HCT116 (cell line): ENCODE measurements at regions not wholly inside any gene's neighbourhood (a gene's known extent, or its start where the extent isn't known, plus 50 kb on each side); places are given as distances from the start of the nearest gene placed in this dataset.

Experiments used
- CEBPB ChIP-seq: IDR thresholded peaks from 2 replicates; pipeline ENCODE4 v1.6.1; 2012; ENCODE audit warnings: low read depth
- ELF1 ChIP-seq: IDR thresholded peaks from 2 replicates; pipeline ENCODE4 v1.6.1; 2012; ENCODE audit warnings: low read depth, borderline replicate concordance
- EZH2 ChIP-seq: fragments of 200-600 bp; sonication (generic); IDR thresholded peaks from 2 replicates; pipeline ENCODE4 v1.6.1; 2017; ENCODE audit warnings: antibody characterized with exemption, mixed run types
- POLR2A ChIP-seq: IDR thresholded peaks from 2 replicates; pipeline ENCODE4 v1.7.0; 2011; ENCODE audit warnings: borderline replicate concordance; ENCODE audit not compliant: insufficient read depth, insufficient read length; ENCODE audit errors: extremely low read depth
- POLR2AphosphoS5 ChIP-seq: IDR thresholded peaks from 2 replicates; pipeline ENCODE4 v1.6.1; 2011; ENCODE audit warnings: mild to moderate bottlenecking, low read depth, low read length, moderate library complexity
- SP1 ChIP-seq: IDR thresholded peaks from 2 replicates; pipeline ENCODE4 v1.6.1; 2012; ENCODE audit warnings: low read depth
- YY1 ChIP-seq: IDR thresholded peaks from 2 replicates; pipeline ENCODE4 v1.6.1; 2011; ENCODE audit warnings: low read length, low read depth, moderate library complexity, mild to moderate bottlenecking; ENCODE audit not compliant: insufficient replicate concordance; ENCODE audit errors: extremely low read depth
- ZFX ChIP-seq: fragments of 450-650 bp; IDR thresholded peaks from 2 replicates; pipeline ENCODE4 v1.6.1; 2017
- TF ChIP-seq, protein P1 (sequence below), 3 experiments: fragments of 200-600 bp in 1 of 3; sonication (generic) in 1 of 3; IDR thresholded peaks in 2 of 3; conservative IDR thresholded peaks in 1 of 3; 2 replicates each; pipeline ENCODE4 v1.5.1; 2012 to 2017; ENCODE audit warnings: low read depth in 2 of 3, low read length in 2 of 3, antibody characterized with exemption in 1 of 3, borderline replicate concordance in 1 of 3, control low read depth in 1 of 3, mild to moderate bottlenecking in 1 of 3, mixed read lengths in 1 of 3, mixed run types in 1 of 3, moderate library complexity in 1 of 3; ENCODE audit not compliant: insufficient read depth in 1 of 3

DNA sequence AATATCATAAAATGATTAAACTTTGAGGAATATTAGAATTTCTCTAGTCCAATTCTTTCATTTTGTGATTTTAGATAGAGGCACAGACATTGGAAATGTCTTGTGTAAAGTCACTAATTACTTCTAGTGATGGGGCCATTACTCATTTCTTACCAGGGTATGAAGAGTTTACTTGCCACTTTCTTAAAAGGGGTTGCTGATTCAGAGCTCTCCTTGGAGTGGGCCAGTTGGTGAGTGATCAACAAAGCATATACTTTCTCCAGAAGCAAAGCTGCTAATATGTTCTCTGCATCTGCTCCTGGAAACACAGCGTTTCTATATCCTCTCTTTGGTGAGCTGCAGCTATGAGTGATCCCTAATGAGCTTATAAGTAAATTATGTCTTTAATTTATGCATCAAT, 408.9 kb upstream of the LRATD1 start:
- TF ChIP-seq, protein P1, sequence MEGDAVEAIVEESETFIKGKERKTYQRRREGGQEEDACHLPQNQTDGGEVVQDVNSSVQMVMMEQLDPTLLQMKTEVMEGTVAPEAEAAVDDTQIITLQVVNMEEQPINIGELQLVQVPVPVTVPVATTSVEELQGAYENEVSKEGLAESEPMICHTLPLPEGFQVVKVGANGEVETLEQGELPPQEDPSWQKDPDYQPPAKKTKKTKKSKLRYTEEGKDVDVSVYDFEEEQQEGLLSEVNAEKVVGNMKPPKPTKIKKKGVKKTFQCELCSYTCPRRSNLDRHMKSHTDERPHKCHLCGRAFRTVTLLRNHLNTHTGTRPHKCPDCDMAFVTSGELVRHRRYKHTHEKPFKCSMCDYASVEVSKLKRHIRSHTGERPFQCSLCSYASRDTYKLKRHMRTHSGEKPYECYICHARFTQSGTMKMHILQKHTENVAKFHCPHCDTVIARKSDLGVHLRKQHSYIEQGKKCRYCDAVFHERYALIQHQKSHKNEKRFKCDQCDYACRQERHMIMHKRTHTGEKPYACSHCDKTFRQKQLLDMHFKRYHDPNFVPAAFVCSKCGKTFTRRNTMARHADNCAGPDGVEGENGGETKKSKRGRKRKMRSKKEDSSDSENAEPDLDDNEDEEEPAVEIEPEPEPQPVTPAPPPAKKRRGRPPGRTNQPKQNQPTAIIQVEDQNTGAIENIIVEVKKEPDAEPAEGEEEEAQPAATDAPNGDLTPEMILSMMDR (IDR thresholded peaks at IDR 0.05 in 2 of 3, conservative IDR thresholded peaks at IDR 0.05 in 1 of 3; ENCODE audit: borderline replicate concordance in 1 of 3, insufficient read depth in 1 of 3, low read depth in 2 of 3, low read length in 2 of 3), result no peak
- TF ChIP-seq POLR2A (no peak), EZH2 (no peak), YY1 (no peak), ELF1 (no peak), ZFX (no peak), POLR2AphosphoS5 (no peak), SP1 (no peak), CEBPB (no peak)
